ENCODE measurements at regions not wholly inside any gene's neighbourhood (a gene's known extent, or its start where the extent isn't known, plus 50 kb on each side); places are given as distances from the start of the nearest gene placed in this dataset.

DNA sequence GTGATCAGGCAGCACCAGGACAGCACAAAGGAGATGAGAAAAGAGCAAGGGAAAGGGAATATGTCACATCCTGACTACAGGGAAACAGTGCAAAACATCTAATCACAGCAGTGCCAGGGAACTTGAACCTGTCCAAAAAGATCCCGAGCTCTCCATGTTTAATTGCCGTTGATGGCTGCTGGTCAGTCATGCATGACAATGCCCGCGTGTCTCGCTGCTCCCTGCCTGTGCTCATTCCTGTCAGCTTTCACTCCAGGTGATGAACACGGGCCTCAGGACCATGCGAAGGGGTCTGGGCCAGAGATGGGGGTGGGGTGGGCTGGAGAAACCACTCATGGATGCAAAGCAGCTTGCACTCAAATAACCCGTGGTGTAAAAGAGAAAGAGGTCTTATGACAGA lies 287.0 kb downstream of the GPATCH2 start:
- ChIA-PET POLR2A (ENCODE audit: unreplicated experiment) (no interaction called here), CTCF (interaction anchor here (0.5 kb wide), 1 partner anchor 28 kb away, joined by 4 read pairs; no protein-coding TSS in a partner anchor)
- no peak overlapping the region for H2BK5ac ChIP-seq (ENCODE audit: low read depth, low read length, poor library complexity, severe bottlenecking)
- TF ChIP-seq SMC3 (IDR thresholded peaks at IDR 0.05; ENCODE audit: low read depth, low read length) (no peak), RAD21 (IDR thresholded peaks at IDR 0.05; ENCODE audit: low read length) (no peak), RCOR1 (IDR thresholded peaks at IDR 0.05; ENCODE audit: insufficient replicate concordance, low read length) (no peak), MXI1 (IDR thresholded peaks at IDR 0.05; ENCODE audit: borderline replicate concordance, low read depth, low read length) (no peak), BHLHE40 (IDR thresholded peaks at IDR 0.05; ENCODE audit: low read depth, low read length) (no peak), RFX5 (IDR thresholded peaks at IDR 0.05; ENCODE audit: low read depth, low read length) (no peak), USF2 (IDR thresholded peaks at IDR 0.05; ENCODE audit: low read depth, low read length) (no peak), POLR2A (IDR thresholded peaks at IDR 0.05; ENCODE audit: low read depth, low read length) (no peak), NFE2L2 (IDR thresholded peaks at IDR 0.05; ENCODE audit: low read depth, low read length) (no peak), CHD1 (IDR thresholded peaks at IDR 0.05; ENCODE audit: low read depth, low read length) (no peak), FOS (IDR thresholded peaks at IDR 0.05; ENCODE audit: low read depth, low read length) (no peak), MAFK (IDR thresholded peaks at IDR 0.05; ENCODE audit: low read depth, low read length) (no peak), CEBPB (IDR thresholded peaks at IDR 0.05; ENCODE audit: low read depth, low read length) (no peak), MAZ (IDR thresholded peaks at IDR 0.05; ENCODE audit: borderline replicate concordance, low read depth, low read length) (no peak)
- TF ChIP-seq, protein P1, sequence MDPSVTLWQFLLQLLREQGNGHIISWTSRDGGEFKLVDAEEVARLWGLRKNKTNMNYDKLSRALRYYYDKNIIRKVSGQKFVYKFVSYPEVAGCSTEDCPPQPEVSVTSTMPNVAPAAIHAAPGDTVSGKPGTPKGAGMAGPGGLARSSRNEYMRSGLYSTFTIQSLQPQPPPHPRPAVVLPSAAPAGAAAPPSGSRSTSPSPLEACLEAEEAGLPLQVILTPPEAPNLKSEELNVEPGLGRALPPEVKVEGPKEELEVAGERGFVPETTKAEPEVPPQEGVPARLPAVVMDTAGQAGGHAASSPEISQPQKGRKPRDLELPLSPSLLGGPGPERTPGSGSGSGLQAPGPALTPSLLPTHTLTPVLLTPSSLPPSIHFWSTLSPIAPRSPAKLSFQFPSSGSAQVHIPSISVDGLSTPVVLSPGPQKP (IDR thresholded peaks at IDR 0.05; ENCODE audit: borderline replicate concordance, low read depth, low read length): no peak
- TF ChIP-seq, protein P2, sequence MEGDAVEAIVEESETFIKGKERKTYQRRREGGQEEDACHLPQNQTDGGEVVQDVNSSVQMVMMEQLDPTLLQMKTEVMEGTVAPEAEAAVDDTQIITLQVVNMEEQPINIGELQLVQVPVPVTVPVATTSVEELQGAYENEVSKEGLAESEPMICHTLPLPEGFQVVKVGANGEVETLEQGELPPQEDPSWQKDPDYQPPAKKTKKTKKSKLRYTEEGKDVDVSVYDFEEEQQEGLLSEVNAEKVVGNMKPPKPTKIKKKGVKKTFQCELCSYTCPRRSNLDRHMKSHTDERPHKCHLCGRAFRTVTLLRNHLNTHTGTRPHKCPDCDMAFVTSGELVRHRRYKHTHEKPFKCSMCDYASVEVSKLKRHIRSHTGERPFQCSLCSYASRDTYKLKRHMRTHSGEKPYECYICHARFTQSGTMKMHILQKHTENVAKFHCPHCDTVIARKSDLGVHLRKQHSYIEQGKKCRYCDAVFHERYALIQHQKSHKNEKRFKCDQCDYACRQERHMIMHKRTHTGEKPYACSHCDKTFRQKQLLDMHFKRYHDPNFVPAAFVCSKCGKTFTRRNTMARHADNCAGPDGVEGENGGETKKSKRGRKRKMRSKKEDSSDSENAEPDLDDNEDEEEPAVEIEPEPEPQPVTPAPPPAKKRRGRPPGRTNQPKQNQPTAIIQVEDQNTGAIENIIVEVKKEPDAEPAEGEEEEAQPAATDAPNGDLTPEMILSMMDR (conservative IDR thresholded peaks at IDR 0.05; ENCODE audit: low read depth, low read length): no peak
- no peak overlapping the region for H3K18ac ChIP-seq (ENCODE audit: low read depth, low read length)
- H2AFZ ChIP-seq (replicated peaks; ENCODE audit: low read length, poor library complexity): no peak overlapping the region
- BruUV-seq (replicated peaks): no TSS peak
- no peak overlapping the region for H3K14ac ChIP-seq (replicated peaks; ENCODE audit: low read depth, low read length)
- no peak overlapping the region for H2BK120ac ChIP-seq (ENCODE audit: low read depth, low read length)
- no peaks in the 10 kb centered on the region for H3K4me1 ChIP-seq (ENCODE audit: control insufficient read depth, insufficient read depth, low read length)
- no peak overlapping the region for H2AK5ac ChIP-seq (ENCODE audit: low read depth, low read length)
- no peak overlapping the region for H2AK9ac ChIP-seq (replicated peaks; ENCODE audit: low read depth, low read length, poor library complexity)
- H3K4me3 ChIP-seq (ENCODE audit: insufficient read depth, low read depth, low read length): no peak overlapping the region
- no peaks in the 10 kb centered on the region for H3K36me3 ChIP-seq (ENCODE audit: control insufficient read depth, insufficient read depth, low read length)
- WGBS, 2 experiments (ENCODE audit: extremely low coverage in 2 of 2, insufficient read length in 1 of 2): 74% methylated on average over 5 of the region's 8 CpGs; no CpG with 5 or more reads in 1 of the 2 experiments
- H3K23ac ChIP-seq (ENCODE audit: low read depth, low read length): no peak overlapping the region
- H4K20me1 ChIP-seq (ENCODE audit: insufficient read depth, low read length): no peaks in the 10 kb centered on the region
- ATAC-seq (ENCODE audit: low read depth) (no peak), DNase-seq (no peak)
- no peak overlapping the region for H3K27ac ChIP-seq (ENCODE audit: insufficient read depth, low read length)
- H2BK20ac ChIP-seq (ENCODE audit: low read depth, low read length): no peak overlapping the region
- dilution Hi-C loops (cut with HindIII; ENCODE audit: low sequenced_read_pairs, unreplicated experiment) (no loop called here), intact Hi-C loops (cut with micrococcal nuclease) (no loop called here), in situ Hi-C loops (cut with MboI; ENCODE audit: low sequenced_read_pairs) (no loop called here)
- no peak overlapping the region for H3K9ac ChIP-seq (ENCODE audit: low read depth, low read length)
- H4K91ac ChIP-seq (ENCODE audit: insufficient read depth, low read depth, low read length): no peak overlapping the region
- H3K4ac ChIP-seq (ENCODE audit: low read depth, low read length): no peak overlapping the region
- no peak overlapping the region for H4K5ac ChIP-seq (ENCODE audit: low read depth, low read length)
- no peaks in the 10 kb centered on the region for H3K27me3 ChIP-seq (ENCODE audit: control insufficient read depth, insufficient read depth, low read length)
- no peaks in the 10 kb centered on the region for H3K9me3 ChIP-seq (ENCODE audit: control insufficient read depth, insufficient read depth, low read length)
- H4K8ac ChIP-seq (ENCODE audit: low read depth in 2 of 2, low read length in 2 of 2): no peak overlapping the region
- no peaks in the 10 kb centered on the region for H3K79me1 ChIP-seq (ENCODE audit: low read depth in 1 of 2, low read length in 2 of 2)
- no peak overlapping the region for H3K4me2 ChIP-seq (ENCODE audit: low read depth, low read length)
- no peak overlapping the region for H3K56ac ChIP-seq (ENCODE audit: extremely low read depth, insufficient read depth, low read length)
- no peak overlapping the region for H2BK15ac ChIP-seq (ENCODE audit: low read depth, low read length)
- H3K9me1 ChIP-seq (ENCODE audit: insufficient read depth, low read length): no peaks in the 10 kb centered on the region

All from IMR-90 (cell line).